HL-60 (cell line): ENCODE measurements at regions not wholly inside any gene's neighbourhood (a gene's known extent, or its start where the extent isn't known, plus 50 kb on each side); places are given as distances from the start of the nearest gene placed in this dataset.

Experiments
- DNase-seq, 2 experiments: peaks; one replicate each; pipeline ENCODE4 v3.0.0-alpha.2; 2010 to 2020; ENCODE audit warnings: low read depth in 1 of 2, low spot score in 1 of 2
- H3K27ac ChIP-seq: fragments of 250-450 bp; sonication (Bioruptor Pico); replicated peaks from 2 replicates; pipeline ENCODE4 v1.5.1; 2020; ENCODE audit warnings: mild to moderate bottlenecking, moderate library complexity
- H3K27me3 ChIP-seq: fragments of 250-450 bp; sonication (Bioruptor Pico); 2 replicates; pipeline ENCODE4 v1.5.1; 2021; ENCODE audit warnings: mild to moderate bottlenecking, moderate library complexity; ENCODE audit not compliant: insufficient read depth, poor library complexity, severe bottlenecking
- H3K4me3 ChIP-seq: replicated peaks from 2 replicates; pipeline ENCODE4 v1.5.1; 2011; ENCODE audit warnings: mild to moderate bottlenecking, control low read depth, low read length; ENCODE audit not compliant: insufficient read depth
- GABPA ChIP-seq: IDR thresholded peaks from 2 replicates; pipeline ENCODE4 v1.6.1; 2012; ENCODE audit warnings: low read depth
- POLR2AphosphoS5 ChIP-seq: IDR thresholded peaks from 2 replicates; pipeline ENCODE4 v1.6.1; 2012; ENCODE audit warnings: low read depth
- SPI1 ChIP-seq: IDR thresholded peaks from 2 replicates; pipeline ENCODE4 v1.6.1; 2012; ENCODE audit warnings: low read depth, mild to moderate bottlenecking, borderline replicate concordance
- TF ChIP-seq, protein P1 (sequence below): IDR thresholded peaks from 2 replicates; pipeline ENCODE4 v1.6.1; 2012; ENCODE audit warnings: low read depth; ENCODE audit not compliant: insufficient replicate concordance
- TF ChIP-seq, protein P2 (sequence below): IDR thresholded peaks from one replicate; pipeline ENCODE4 v1.5.1; 2011; ENCODE audit warnings: low read length, control low read depth, inconsistent platforms; ENCODE audit not compliant: insufficient read depth

DNA sequence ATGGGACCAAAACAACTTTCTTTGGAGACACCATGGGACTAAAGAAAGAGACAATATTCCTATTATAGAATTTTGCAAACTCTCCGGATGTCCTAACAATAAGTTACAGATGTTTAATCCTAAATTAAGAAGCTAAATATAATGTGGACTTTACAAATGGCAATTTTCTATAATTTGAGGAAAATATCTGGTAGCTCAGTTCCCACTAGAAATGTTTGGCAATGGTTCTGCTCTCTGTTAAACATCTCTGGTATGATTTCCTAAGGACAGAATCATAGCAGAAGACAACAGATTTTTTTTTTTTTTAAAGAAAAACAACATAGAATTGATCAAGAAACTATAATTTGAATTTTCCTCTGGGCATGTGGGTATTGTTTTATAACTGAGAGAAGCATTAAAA is 232.8 kb downstream of the ENC1 start:
- Histone ChIP-seq H3K4me3 (no peak overlapping the region), H3K27ac (no peak overlapping the region), H3K27me3 (no peaks in the 10 kb centered on the region)
- TF ChIP-seq, protein P1, sequence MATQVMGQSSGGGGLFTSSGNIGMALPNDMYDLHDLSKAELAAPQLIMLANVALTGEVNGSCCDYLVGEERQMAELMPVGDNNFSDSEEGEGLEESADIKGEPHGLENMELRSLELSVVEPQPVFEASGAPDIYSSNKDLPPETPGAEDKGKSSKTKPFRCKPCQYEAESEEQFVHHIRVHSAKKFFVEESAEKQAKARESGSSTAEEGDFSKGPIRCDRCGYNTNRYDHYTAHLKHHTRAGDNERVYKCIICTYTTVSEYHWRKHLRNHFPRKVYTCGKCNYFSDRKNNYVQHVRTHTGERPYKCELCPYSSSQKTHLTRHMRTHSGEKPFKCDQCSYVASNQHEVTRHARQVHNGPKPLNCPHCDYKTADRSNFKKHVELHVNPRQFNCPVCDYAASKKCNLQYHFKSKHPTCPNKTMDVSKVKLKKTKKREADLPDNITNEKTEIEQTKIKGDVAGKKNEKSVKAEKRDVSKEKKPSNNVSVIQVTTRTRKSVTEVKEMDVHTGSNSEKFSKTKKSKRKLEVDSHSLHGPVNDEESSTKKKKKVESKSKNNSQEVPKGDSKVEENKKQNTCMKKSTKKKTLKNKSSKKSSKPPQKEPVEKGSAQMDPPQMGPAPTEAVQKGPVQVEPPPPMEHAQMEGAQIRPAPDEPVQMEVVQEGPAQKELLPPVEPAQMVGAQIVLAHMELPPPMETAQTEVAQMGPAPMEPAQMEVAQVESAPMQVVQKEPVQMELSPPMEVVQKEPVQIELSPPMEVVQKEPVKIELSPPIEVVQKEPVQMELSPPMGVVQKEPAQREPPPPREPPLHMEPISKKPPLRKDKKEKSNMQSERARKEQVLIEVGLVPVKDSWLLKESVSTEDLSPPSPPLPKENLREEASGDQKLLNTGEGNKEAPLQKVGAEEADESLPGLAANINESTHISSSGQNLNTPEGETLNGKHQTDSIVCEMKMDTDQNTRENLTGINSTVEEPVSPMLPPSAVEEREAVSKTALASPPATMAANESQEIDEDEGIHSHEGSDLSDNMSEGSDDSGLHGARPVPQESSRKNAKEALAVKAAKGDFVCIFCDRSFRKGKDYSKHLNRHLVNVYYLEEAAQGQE: no peak
- TF ChIP-seq, protein P2, sequence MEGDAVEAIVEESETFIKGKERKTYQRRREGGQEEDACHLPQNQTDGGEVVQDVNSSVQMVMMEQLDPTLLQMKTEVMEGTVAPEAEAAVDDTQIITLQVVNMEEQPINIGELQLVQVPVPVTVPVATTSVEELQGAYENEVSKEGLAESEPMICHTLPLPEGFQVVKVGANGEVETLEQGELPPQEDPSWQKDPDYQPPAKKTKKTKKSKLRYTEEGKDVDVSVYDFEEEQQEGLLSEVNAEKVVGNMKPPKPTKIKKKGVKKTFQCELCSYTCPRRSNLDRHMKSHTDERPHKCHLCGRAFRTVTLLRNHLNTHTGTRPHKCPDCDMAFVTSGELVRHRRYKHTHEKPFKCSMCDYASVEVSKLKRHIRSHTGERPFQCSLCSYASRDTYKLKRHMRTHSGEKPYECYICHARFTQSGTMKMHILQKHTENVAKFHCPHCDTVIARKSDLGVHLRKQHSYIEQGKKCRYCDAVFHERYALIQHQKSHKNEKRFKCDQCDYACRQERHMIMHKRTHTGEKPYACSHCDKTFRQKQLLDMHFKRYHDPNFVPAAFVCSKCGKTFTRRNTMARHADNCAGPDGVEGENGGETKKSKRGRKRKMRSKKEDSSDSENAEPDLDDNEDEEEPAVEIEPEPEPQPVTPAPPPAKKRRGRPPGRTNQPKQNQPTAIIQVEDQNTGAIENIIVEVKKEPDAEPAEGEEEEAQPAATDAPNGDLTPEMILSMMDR: no peak
- TF ChIP-seq POLR2AphosphoS5 (no peak), SPI1 (no peak), GABPA (no peak)
- DNase-seq: no peak

DNA sequence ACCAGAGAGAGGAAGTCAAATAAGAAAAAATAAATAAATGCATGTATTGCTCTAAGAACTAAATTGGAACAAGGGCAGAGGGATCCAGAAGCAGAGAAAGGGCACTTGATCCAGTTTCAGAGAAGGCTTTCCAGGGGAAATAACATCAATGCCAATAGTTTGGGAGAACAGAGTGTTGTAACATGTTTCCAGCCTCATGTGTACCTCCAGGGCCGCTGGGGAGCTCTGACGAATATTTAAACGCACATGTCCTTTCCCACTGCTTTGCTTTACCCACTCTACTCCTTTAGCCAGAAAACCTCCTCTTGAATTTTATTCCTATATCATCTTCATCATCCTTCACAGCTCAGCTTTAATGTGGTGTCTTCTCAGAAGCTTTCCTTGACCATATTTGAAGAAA is 233.7 kb downstream of the ENC1 start:
- no peak for DNase-seq

GRCh38 chr5:74405593-74405992 is 234.9 kb downstream of the ENC1 start:
- H3K27ac ChIP-seq: no peak overlapping the region
- H3K4me3 ChIP-seq: no peak overlapping the region
- no peaks in the 10 kb centered on the region for H3K27me3 ChIP-seq
- DNase-seq: no peak
- no peak for TF ChIP-seq SPI1
- TF ChIP-seq, protein P2: no peak
- TF ChIP-seq GABPA: no peak

More for the DNA sequence above, 233.7 kb downstream of the ENC1 start:
- H3K4me3 ChIP-seq: no peak overlapping the region
- TF ChIP-seq SPI1: no peak
- TF ChIP-seq POLR2AphosphoS5: no peak
- TF ChIP-seq, protein P1: no peak
- TF ChIP-seq, protein P2: no peak
- TF ChIP-seq GABPA: no peak
- H3K27me3 ChIP-seq: no peaks in the 10 kb centered on the region
- no peak overlapping the region for H3K27ac ChIP-seq
